Epithelial cell of proximal tubule (primary cell): ENCODE measurements at regions not wholly inside any gene's neighbourhood (a gene's known extent, or its start where the extent isn't known, plus 50 kb on each side); places are given as distances from the start of the nearest gene placed in this dataset.

Experiments used
- DNase-seq: peaks from one replicate; pipeline ENCODE4 v3.0.0-alpha.2; 2011; ENCODE audit warnings: low read depth
- H3K4me3 ChIP-seq: 2 replicates; pipeline ENCODE4 v1.5.1; 2011; ENCODE audit warnings: low read depth, mild to moderate bottlenecking, low read length
- TF ChIP-seq, protein P1 (sequence below): conservative IDR thresholded peaks from 2 replicates; pipeline ENCODE4 v1.5.1; 2012; ENCODE audit warnings: low read depth, mild to moderate bottlenecking, low read length

DNA sequence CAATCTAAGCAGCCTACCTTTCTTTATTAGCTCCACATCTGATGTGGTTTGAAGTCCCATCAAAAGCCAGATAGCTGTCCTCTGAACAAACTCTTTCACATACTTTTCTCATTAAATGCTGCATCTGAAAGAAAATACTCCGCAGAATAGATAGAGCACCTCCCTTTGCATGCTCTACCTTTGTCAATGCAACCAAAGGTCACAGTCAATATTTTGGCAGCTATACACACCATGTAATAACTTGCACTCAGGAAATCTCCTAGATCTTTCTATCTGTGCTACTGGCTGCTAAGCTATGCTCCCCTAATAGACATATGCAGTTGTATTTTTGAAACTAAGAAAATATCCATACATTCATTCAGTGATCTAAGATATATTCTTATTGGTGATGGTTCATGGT, 204.8 kb upstream of the ARRDC4 start:
- DNase-seq, result no peak
- no peak overlapping the region for H3K4me3 ChIP-seq
- TF ChIP-seq, protein P1, sequence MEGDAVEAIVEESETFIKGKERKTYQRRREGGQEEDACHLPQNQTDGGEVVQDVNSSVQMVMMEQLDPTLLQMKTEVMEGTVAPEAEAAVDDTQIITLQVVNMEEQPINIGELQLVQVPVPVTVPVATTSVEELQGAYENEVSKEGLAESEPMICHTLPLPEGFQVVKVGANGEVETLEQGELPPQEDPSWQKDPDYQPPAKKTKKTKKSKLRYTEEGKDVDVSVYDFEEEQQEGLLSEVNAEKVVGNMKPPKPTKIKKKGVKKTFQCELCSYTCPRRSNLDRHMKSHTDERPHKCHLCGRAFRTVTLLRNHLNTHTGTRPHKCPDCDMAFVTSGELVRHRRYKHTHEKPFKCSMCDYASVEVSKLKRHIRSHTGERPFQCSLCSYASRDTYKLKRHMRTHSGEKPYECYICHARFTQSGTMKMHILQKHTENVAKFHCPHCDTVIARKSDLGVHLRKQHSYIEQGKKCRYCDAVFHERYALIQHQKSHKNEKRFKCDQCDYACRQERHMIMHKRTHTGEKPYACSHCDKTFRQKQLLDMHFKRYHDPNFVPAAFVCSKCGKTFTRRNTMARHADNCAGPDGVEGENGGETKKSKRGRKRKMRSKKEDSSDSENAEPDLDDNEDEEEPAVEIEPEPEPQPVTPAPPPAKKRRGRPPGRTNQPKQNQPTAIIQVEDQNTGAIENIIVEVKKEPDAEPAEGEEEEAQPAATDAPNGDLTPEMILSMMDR, result no peak

DNA sequence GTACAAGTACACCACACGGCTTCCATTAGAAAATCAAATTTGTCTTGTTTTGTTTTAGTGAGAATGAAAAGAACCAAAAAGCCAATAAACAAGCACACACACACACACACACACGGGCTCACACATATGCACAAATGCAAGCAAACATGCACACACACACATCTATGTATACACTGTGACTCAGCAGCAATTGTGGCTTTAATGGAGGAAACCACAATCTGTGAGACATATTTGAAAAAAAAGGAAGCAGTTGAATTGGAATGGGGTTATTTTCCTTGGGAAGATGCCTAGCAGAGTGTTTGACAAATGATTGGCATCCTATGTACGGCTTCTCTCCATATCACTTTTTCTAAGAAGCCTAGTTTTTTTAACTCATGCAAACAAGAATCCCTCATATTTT, 201.1 kb upstream of the ARRDC4 start:
- H3K4me3 ChIP-seq, result no peak overlapping the region
- no peak for DNase-seq
- TF ChIP-seq, protein P1, result no peak

GRCh38 chr15:97761110-97761509, 199.4 kb upstream of the ARRDC4 start:
- TF ChIP-seq, protein P1, result no peak
- DNase-seq, result no peak
- H3K4me3 ChIP-seq, result no peak overlapping the region

- no peak overlapping the region for H3K4me3 ChIP-seq
- no peak for DNase-seq
- TF ChIP-seq, protein P1, result no peak
Observed at GRCh38 chr15:97783240-97783639, 177.3 kb upstream of the ARRDC4 start.

GRCh38 chr15:97786741-97787140, 173.8 kb upstream of the ARRDC4 start:
- TF ChIP-seq, protein P1, result no peak
- DNase-seq, result no peak
- H3K4me3 ChIP-seq, result no peak overlapping the region

GRCh38 chr15:97790180-97790579, 170.3 kb upstream of the ARRDC4 start:
- H3K4me3 ChIP-seq, result no peak overlapping the region
- DNase-seq, result no peak
- TF ChIP-seq, protein P1, result no peak
